GM12873 (cell line): ENCODE measurements at regions not wholly inside any gene's neighbourhood (a gene's known extent, or its start where the extent isn't known, plus 50 kb on each side); places are given as distances from the start of the nearest gene placed in this dataset.

Experiments used
- CTCF ChIP-seq: IDR thresholded peaks from 2 replicates; pipeline ENCODE4 v1.5.1; 2012; ENCODE audit warnings: low read depth, mild to moderate bottlenecking, moderate library complexity, low read length, control low read depth; ENCODE audit not compliant: insufficient read depth; ENCODE audit errors: missing control alignments

- no peak for TF ChIP-seq CTCF
Observed at GRCh38 chr11:134630861-134631260, 218.8 kb upstream of the B3GAT1 start.

- TF ChIP-seq CTCF: no peak
Observed at GRCh38 chr11:134628426-134628825, 216.4 kb upstream of the B3GAT1 start.

GRCh38 chr11:134626032-134626431, 214.0 kb upstream of the B3GAT1 start:
- no peak for TF ChIP-seq CTCF

GRCh38 chr11:134625631-134626030, 213.6 kb upstream of the B3GAT1 start:
- TF ChIP-seq CTCF: no peak

GRCh38 chr11:134625151-134625550, 213.1 kb upstream of the B3GAT1 start:
- TF ChIP-seq CTCF: no peak

- TF ChIP-seq CTCF: no peak
Observed at GRCh38 chr11:134624166-134624920, 212.3 kb upstream of the B3GAT1 start.

GRCh38 chr11:134623711-134624110, 211.7 kb upstream of the B3GAT1 start:
- no peak for TF ChIP-seq CTCF

- TF ChIP-seq CTCF: no peak
Observed at GRCh38 chr11:134622458-134622857, 210.4 kb upstream of the B3GAT1 start.
